Activated CD8-positive, alpha-beta T cell treated with anti-CD3 and anti-CD28 coated beads for 36 hours (primary cell): ENCODE measurements at regions not wholly inside any gene's neighbourhood (a gene's known extent, or its start where the extent isn't known, plus 50 kb on each side); places are given as distances from the start of the nearest gene placed in this dataset.

Source experiments
- ATAC-seq: fragments of 200-7000 bp; cut with Tn5 transposase; one replicate; pipeline ENCODE4 v1.10.0; 2021; ENCODE audit warnings: mild to moderate bottlenecking, moderate library complexity
- CTCF ChIA-PET: fragments of 350-600 bp; sonication (Branson Sonifier 250); formaldehyde crosslinking; loops from one replicate; lab custom pipeline; 2021; ENCODE audit warnings: antibody characterized with exemption; lab: Charles Lee
- POLR2A ChIA-PET: fragments of 350-600 bp; sonication (Branson Sonifier 250); formaldehyde crosslinking; loops from one replicate; lab custom pipeline; 2021; ENCODE audit warnings: antibody characterized with exemption; lab: Charles Lee
- DNase-seq: peaks from one replicate; pipeline ENCODE4 v3.0.0-alpha.2; 2020
- H3K27ac Mint-ChIP-seq: one replicate; pipeline ENCODE4 v1.8.0; 2021; ENCODE audit warnings: mild to moderate bottlenecking, mixed read lengths
- H3K27me3 Mint-ChIP-seq: one replicate; pipeline ENCODE4 v1.8.0; 2021; ENCODE audit warnings: mixed read lengths
- H3K36me3 Mint-ChIP-seq: one replicate; pipeline ENCODE4 v1.8.0; 2021; ENCODE audit warnings: low read depth, mixed read lengths
- H3K4me1 Mint-ChIP-seq: one replicate; pipeline ENCODE4 v1.8.0; 2021; ENCODE audit warnings: low read depth, mixed read lengths
- H3K4me3 Mint-ChIP-seq: one replicate; pipeline ENCODE4 v1.8.0; 2021; ENCODE audit warnings: mild to moderate bottlenecking, moderate library complexity, mixed read lengths
- H3K9me3 Mint-ChIP-seq: one replicate; pipeline ENCODE4 v1.8.0; 2021; ENCODE audit warnings: mixed read lengths
- intact Hi-C: fragments of 100-400 bp; cut with micrococcal nuclease; formaldehyde crosslinking; loops from one replicate; pipeline ENCODE4 v1.10.0; 2022
- TF ChIP-seq, protein P1 (sequence below): fragments of 200-600 bp; IDR thresholded peaks from one replicate; pipeline ENCODE4 v1.8.0; 2022; ENCODE audit warnings: antibody characterized with exemption, mild to moderate bottlenecking

GRCh38 chr6:74657011-74657410 lies 548.8 kb downstream of the COL12A1 start:
- no peak overlapping the region for H3K4me3 Mint-ChIP-seq
- H3K36me3 Mint-ChIP-seq, result no peaks in the 10 kb centered on the region
- intact Hi-C loops, result no loop called here
- H3K27ac Mint-ChIP-seq, result no peak overlapping the region
- TF ChIP-seq, protein P1, sequence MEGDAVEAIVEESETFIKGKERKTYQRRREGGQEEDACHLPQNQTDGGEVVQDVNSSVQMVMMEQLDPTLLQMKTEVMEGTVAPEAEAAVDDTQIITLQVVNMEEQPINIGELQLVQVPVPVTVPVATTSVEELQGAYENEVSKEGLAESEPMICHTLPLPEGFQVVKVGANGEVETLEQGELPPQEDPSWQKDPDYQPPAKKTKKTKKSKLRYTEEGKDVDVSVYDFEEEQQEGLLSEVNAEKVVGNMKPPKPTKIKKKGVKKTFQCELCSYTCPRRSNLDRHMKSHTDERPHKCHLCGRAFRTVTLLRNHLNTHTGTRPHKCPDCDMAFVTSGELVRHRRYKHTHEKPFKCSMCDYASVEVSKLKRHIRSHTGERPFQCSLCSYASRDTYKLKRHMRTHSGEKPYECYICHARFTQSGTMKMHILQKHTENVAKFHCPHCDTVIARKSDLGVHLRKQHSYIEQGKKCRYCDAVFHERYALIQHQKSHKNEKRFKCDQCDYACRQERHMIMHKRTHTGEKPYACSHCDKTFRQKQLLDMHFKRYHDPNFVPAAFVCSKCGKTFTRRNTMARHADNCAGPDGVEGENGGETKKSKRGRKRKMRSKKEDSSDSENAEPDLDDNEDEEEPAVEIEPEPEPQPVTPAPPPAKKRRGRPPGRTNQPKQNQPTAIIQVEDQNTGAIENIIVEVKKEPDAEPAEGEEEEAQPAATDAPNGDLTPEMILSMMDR, result no peak
- H3K27me3 Mint-ChIP-seq, result no peaks in the 10 kb centered on the region
- H3K4me1 Mint-ChIP-seq, result no peaks in the 10 kb centered on the region
- no peak for ATAC-seq
- peaks cover 3% of the 10 kb centered on the region for H3K9me3 Mint-ChIP-seq
- ChIA-PET CTCF (no interaction called here), POLR2A (no interaction called here)
- DNase-seq, result no peak

- ChIA-PET CTCF (no interaction called here), POLR2A (no interaction called here)
- intact Hi-C loops, result no loop called here
- ATAC-seq (no peak), DNase-seq (no peak)
- no peaks in the 10 kb centered on the region for H3K27me3 Mint-ChIP-seq
- H3K4me3 Mint-ChIP-seq, result no peak overlapping the region
- no peak overlapping the region for H3K27ac Mint-ChIP-seq
- TF ChIP-seq, protein P1, result no peak
- H3K4me1 Mint-ChIP-seq, result no peaks in the 10 kb centered on the region
- H3K9me3 Mint-ChIP-seq, result peaks cover 3% of the 10 kb centered on the region
- no peaks in the 10 kb centered on the region for H3K36me3 Mint-ChIP-seq
Observed at GRCh38 chr6:74656453-74656852, 549.4 kb downstream of the COL12A1 start.

DNA sequence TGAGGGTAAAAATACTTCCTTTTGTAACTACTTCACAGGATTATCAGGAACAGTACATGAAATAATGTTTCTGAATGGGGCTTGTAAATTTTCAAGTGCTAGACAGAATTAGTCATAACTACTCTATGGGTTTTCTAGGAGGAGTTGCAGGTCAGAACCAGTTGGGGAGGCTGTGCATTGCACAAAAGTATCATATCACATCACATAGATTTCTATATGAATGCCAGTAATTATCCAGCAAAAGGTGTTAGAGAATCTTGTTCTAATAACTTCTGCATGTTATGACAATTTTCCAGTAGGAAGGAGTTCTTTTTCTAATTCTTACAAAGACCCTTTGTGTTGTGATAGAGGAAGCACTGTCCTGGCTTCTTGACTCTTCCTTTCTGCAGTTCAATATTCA lies 551.6 kb downstream of the COL12A1 start:
- TF ChIP-seq, protein P1, result no peak
- ChIA-PET CTCF (no interaction called here), POLR2A (no interaction called here)
- ATAC-seq (no peak), DNase-seq (no peak)
- no peaks in the 10 kb centered on the region for H3K4me1 Mint-ChIP-seq
- no peaks in the 10 kb centered on the region for H3K27me3 Mint-ChIP-seq
- H3K27ac Mint-ChIP-seq, result no peak overlapping the region
- intact Hi-C loops, result no loop called here
- H3K4me3 Mint-ChIP-seq, result no peak overlapping the region
- no peaks in the 10 kb centered on the region for H3K36me3 Mint-ChIP-seq
- peaks cover 5% of the 10 kb centered on the region for H3K9me3 Mint-ChIP-seq

- TF ChIP-seq, protein P1, result no peak
- Mint-ChIP-seq H3K9me3 (peaks cover 4% of the 10 kb centered on the region), H3K4me1 (no peaks in the 10 kb centered on the region), H3K27me3 (no peaks in the 10 kb centered on the region), H3K27ac (no peak overlapping the region), H3K36me3 (no peaks in the 10 kb centered on the region), H3K4me3 (no peak overlapping the region)
- intact Hi-C loops, result no loop called here
- ATAC-seq (no peak), DNase-seq (no peak)
- ChIA-PET POLR2A (no interaction called here), CTCF (no interaction called here)
Observed at GRCh38 chr6:74651948-74652842, 553.7 kb downstream of the COL12A1 start.

- intact Hi-C loops, result no loop called here
- POLR2A ChIA-PET, result no interaction called here
- TF ChIP-seq, protein P1, result no peak
- ATAC-seq (no peak), DNase-seq (no peak)
- no peak overlapping the region for H3K27ac Mint-ChIP-seq
- peaks cover 4% of the 10 kb centered on the region for H3K9me3 Mint-ChIP-seq
- no peaks in the 10 kb centered on the region for H3K36me3 Mint-ChIP-seq
- no peaks in the 10 kb centered on the region for H3K27me3 Mint-ChIP-seq
- no peaks in the 10 kb centered on the region for H3K4me1 Mint-ChIP-seq
- no peak overlapping the region for H3K4me3 Mint-ChIP-seq
- CTCF ChIA-PET, result no interaction called here
Observed at GRCh38 chr6:74650668-74651067, 555.2 kb downstream of the COL12A1 start.
